ENCODE measurements at regions not wholly inside any gene's neighbourhood (a gene's known extent, or its start where the extent isn't known, plus 50 kb on each side); places are given as distances from the start of the nearest gene placed in this dataset.
A peak's percentile ranks its signal among the peaks of the same experiment; 100 is the strongest.

DNA sequence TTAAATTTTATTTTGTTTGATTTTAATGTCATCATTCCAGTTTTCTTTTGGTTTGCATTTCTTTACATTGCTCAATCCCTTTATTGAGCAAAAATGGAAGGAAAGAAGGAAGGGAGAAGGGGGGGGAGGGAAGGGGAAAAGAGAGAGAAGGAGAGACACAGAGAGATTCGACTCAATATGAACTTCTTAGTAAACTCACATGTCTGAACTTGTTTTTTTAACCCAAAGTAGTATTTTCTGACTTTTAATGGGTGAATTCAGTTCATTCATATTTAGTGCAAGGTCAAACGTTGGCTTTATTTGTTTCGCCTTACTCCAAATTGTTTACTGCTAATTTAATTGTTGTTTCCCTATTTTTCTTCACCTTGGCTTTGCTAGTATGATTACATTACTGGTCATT is 278.6 kb downstream of the COL12A1 start:
- no peaks in the 10 kb centered on the region for H4K20me1 ChIP-seq (ENCODE audit: insufficient read depth, low read length)
- H3K27ac ChIP-seq (ENCODE audit: low read depth, low read length) = no peak overlapping the region
- H3K27me3 ChIP-seq (ENCODE audit: insufficient read depth, low read length) = no peaks in the 10 kb centered on the region
- H3K36me3 ChIP-seq (ENCODE audit: insufficient read depth, low read length) = no peaks in the 10 kb centered on the region
- no peaks in the 10 kb centered on the region for H3K9me3 ChIP-seq (ENCODE audit: low read depth, low read length)
- peaks cover 17% of the 10 kb centered on the region for H3K4me1 ChIP-seq (ENCODE audit: insufficient read depth, low read length)
- no peak overlapping the region for H3K4me3 ChIP-seq (ENCODE audit: insufficient read depth, low read length)
- H3K79me2 ChIP-seq (ENCODE audit: insufficient read depth, low read length) = no peaks in the 10 kb centered on the region
- no peak overlapping the region for H2AFZ ChIP-seq (ENCODE audit: low read length)
- TF ChIP-seq, protein P1, sequence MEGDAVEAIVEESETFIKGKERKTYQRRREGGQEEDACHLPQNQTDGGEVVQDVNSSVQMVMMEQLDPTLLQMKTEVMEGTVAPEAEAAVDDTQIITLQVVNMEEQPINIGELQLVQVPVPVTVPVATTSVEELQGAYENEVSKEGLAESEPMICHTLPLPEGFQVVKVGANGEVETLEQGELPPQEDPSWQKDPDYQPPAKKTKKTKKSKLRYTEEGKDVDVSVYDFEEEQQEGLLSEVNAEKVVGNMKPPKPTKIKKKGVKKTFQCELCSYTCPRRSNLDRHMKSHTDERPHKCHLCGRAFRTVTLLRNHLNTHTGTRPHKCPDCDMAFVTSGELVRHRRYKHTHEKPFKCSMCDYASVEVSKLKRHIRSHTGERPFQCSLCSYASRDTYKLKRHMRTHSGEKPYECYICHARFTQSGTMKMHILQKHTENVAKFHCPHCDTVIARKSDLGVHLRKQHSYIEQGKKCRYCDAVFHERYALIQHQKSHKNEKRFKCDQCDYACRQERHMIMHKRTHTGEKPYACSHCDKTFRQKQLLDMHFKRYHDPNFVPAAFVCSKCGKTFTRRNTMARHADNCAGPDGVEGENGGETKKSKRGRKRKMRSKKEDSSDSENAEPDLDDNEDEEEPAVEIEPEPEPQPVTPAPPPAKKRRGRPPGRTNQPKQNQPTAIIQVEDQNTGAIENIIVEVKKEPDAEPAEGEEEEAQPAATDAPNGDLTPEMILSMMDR (IDR thresholded peaks at IDR 0.05; ENCODE audit: extremely low read depth, low read depth, low read length) = no peak
- no peak overlapping the region for H3K4me2 ChIP-seq (ENCODE audit: insufficient read depth, low read length)
- DNase-seq (ENCODE audit: insufficient read length, low spot score, missing footprints) = no peak

DNA sequence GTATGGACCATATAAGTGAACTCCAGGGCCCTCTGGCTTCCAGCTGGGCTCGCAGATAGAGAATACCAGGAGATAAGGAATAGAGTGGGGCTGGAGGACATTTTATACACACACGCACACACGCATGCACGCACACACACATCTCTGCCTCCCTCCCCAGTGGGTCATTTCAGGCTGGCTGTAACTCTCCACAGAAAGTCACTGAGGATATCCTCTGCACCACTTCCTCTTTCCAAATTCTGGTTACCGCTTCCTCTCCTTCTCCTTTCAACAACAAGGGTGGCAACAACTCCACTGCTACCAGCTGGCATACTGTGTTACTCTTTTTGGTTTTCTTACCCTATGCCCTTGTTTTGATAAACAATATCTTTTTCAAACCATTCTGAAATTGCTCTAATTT is 280.2 kb downstream of the COL12A1 start:
- H3K9me3 ChIP-seq (ENCODE audit: low read depth, low read length) = no peaks in the 10 kb centered on the region
- no peak overlapping the region for H3K27ac ChIP-seq (ENCODE audit: low read depth, low read length)
- TF ChIP-seq, protein P1 (IDR thresholded peaks at IDR 0.05; ENCODE audit: extremely low read depth, low read depth, low read length) = no peak
- peak overlapping the region; percentile 73 for H2AFZ ChIP-seq (ENCODE audit: low read length)
- no peak for DNase-seq (ENCODE audit: insufficient read length, low spot score, missing footprints)
- no peak overlapping the region for H3K4me2 ChIP-seq (ENCODE audit: insufficient read depth, low read length)
- H3K27me3 ChIP-seq (ENCODE audit: insufficient read depth, low read length) = no peaks in the 10 kb centered on the region
- H3K4me1 ChIP-seq (ENCODE audit: insufficient read depth, low read length) = peaks cover under 1% of the 10 kb centered on the region
- H3K36me3 ChIP-seq (ENCODE audit: insufficient read depth, low read length) = no peaks in the 10 kb centered on the region
- no peaks in the 10 kb centered on the region for H3K79me2 ChIP-seq (ENCODE audit: insufficient read depth, low read length)
- no peak overlapping the region for H3K4me3 ChIP-seq (ENCODE audit: insufficient read depth, low read length)
- H4K20me1 ChIP-seq (ENCODE audit: insufficient read depth, low read length) = no peaks in the 10 kb centered on the region

DNA sequence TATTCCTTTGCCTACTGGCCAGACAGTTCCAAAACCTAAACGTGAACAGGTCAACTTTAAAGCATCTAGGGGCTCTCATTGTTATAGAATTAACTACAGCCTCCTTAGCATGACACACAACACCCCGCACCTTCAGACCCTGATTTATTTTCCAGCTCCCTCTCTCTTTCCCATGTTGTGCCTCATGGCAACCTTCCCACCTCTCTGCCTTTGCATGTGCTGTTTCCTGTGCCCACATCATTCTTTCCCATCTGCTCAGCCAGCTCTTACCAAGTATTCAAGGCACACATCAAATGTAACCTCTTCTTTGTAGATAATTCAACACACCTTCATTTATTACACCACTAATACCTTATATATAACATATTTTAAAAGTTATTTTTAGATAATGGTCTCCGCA is 291.0 kb downstream of the COL12A1 start:
- no peaks in the 10 kb centered on the region for H3K79me2 ChIP-seq (ENCODE audit: insufficient read depth, low read length)
- no peaks in the 10 kb centered on the region for H3K36me3 ChIP-seq (ENCODE audit: insufficient read depth, low read length)
- H3K4me2 ChIP-seq (ENCODE audit: insufficient read depth, low read length) = no peak overlapping the region
- no peak for DNase-seq (ENCODE audit: insufficient read length, low spot score, missing footprints)
- H3K9me3 ChIP-seq (ENCODE audit: low read depth, low read length) = no peaks in the 10 kb centered on the region
- no peaks in the 10 kb centered on the region for H4K20me1 ChIP-seq (ENCODE audit: insufficient read depth, low read length)
- no peaks in the 10 kb centered on the region for H3K27me3 ChIP-seq (ENCODE audit: insufficient read depth, low read length)
- TF ChIP-seq, protein P1 (IDR thresholded peaks at IDR 0.05; ENCODE audit: extremely low read depth, low read depth, low read length) = no peak
- no peak overlapping the region for H2AFZ ChIP-seq (ENCODE audit: low read length)
- no peaks in the 10 kb centered on the region for H3K4me1 ChIP-seq (ENCODE audit: insufficient read depth, low read length)
- H3K27ac ChIP-seq (ENCODE audit: low read depth, low read length) = no peak overlapping the region
- no peak overlapping the region for H3K4me3 ChIP-seq (ENCODE audit: insufficient read depth, low read length)

DNA sequence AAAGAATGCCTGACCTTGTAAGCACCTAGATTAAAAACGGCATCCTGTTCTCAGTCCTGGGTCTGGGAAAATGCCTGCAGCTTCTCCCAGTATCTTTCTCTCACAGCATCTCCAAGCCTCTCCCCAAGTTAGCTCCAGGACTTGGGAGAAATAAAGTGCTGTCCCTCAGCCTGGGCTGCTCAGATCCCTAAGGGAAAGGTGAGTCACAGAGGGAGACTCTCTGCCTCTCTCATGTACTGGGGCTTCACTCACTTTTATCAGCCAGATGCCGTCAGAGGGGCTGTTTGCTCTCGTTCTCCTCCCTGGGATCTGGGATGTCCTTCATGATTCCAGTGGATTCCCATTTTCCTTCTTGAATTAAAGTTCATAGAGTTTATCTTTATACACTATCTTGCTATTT is 293.6 kb downstream of the COL12A1 start:
- DNase-seq (ENCODE audit: insufficient read length, low spot score, missing footprints) = no peak
- H3K27me3 ChIP-seq (ENCODE audit: insufficient read depth, low read length) = no peaks in the 10 kb centered on the region
- TF ChIP-seq, protein P1 (IDR thresholded peaks at IDR 0.05; ENCODE audit: extremely low read depth, low read depth, low read length) = no peak

More for the DNA sequence above, 293.6 kb downstream of the COL12A1 start:
- no peaks in the 10 kb centered on the region for H4K20me1 ChIP-seq (ENCODE audit: insufficient read depth, low read length)
- H2AFZ ChIP-seq (ENCODE audit: low read length) = no peak overlapping the region
- H3K9me3 ChIP-seq (ENCODE audit: low read depth, low read length) = no peaks in the 10 kb centered on the region
- no peak overlapping the region for H3K27ac ChIP-seq (ENCODE audit: low read depth, low read length)
- H3K4me3 ChIP-seq (ENCODE audit: insufficient read depth, low read length) = no peak overlapping the region
- H3K4me1 ChIP-seq (ENCODE audit: insufficient read depth, low read length) = no peaks in the 10 kb centered on the region
- no peaks in the 10 kb centered on the region for H3K79me2 ChIP-seq (ENCODE audit: insufficient read depth, low read length)
- no peak overlapping the region for H3K4me2 ChIP-seq (ENCODE audit: insufficient read depth, low read length)
- no peaks in the 10 kb centered on the region for H3K36me3 ChIP-seq (ENCODE audit: insufficient read depth, low read length)

All from osteoblast (primary cell).